ENCODE measurements at regions not wholly inside any gene's neighbourhood (a gene's known extent, or its start where the extent isn't known, plus 50 kb on each side); places are given as distances from the start of the nearest gene placed in this dataset.
"Not testable (repeated sequence)": the region's sequence is repeated elsewhere in the genome, so short reads cannot be mapped to it uniquely, and the experiment has no call there.

DNA sequence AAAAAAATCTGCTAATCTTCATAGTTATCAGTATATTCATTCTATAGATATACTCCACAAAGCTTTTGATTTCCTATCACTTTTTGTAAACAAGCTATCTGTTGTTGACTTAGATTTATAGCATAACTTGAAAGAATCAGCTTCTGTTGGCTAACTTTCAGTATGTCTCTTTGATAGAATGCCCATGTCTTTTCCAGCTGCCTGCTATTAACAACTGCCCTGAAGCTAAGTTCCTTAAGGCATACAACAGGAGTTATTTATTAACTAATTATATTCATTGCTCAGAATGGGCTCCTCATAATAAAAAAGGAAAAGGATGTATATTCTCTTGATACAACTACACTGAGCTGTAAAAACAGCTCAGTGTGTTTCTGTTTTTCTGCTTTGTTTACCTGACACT lies 293.9 kb downstream of the TUSC7 start:
- DNase-seq: no peak

DNA sequence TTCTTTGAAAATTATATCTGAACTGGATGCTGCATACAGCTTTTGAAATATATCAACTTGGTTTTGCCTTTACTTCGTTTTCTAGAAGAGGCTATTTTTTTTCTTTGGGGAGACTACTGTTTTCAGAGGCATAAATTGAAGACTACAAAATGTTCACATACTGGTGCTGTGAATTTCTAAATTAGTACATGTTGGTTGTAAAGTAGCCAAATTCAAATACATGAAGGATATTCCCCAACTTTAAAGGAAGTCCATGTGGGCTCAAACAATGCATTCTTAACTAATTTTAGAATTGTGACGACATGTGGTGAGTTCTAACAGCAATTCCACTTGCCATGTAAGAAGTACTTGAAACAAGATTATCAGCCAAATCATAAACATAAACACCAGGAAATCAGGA lies 295.7 kb downstream of the TUSC7 start:
- DNase-seq: no peak

DNA sequence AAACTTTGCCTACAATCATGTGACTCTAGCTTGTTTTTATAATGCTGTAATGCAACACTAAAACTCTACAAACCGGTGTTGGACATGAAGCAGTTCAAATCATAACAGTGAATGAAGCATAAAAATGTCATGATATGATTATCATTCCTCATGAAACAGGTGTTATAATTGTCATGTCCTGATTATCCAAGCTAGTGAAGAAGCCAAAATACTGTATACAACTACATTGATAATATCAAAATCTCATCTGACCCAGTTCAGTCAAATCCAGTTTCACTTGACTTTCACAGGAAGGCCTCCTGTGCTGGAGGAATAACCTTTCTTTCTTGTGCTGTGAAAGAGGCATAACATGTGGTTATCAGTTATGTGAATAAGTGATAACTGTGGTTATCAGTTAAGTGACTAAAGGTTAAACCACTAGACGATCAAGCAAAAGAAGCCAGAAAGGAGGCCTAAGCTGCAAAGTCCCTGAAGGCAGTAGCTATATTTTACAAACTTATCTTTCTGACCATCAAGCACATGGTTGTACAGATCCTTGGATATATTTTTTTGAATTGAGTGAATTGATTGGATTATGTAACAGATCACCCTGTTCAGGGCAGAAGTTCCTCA lies 296.4 kb downstream of the TUSC7 start:
- DNase-seq: no peak

DNA sequence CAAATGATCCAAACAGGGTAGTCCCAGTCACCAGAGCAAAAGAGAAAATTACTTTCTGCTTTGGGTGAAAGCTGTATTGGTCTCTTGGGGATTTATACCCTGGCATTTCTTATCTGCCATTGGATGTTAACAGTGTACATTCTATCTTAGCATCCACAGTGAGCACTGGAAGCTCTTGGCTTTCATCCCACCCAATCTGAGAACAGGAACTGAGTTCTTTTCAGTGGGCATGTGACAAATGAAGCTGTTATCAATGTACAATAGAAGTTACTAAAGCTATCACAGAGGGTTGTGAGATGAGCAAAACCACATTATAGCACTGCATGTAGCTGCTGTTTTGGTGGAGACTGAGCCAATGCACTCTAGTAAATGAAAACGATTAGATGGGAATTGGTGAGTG lies 300.7 kb downstream of the TUSC7 start:
- DNase-seq: no peak

DNA sequence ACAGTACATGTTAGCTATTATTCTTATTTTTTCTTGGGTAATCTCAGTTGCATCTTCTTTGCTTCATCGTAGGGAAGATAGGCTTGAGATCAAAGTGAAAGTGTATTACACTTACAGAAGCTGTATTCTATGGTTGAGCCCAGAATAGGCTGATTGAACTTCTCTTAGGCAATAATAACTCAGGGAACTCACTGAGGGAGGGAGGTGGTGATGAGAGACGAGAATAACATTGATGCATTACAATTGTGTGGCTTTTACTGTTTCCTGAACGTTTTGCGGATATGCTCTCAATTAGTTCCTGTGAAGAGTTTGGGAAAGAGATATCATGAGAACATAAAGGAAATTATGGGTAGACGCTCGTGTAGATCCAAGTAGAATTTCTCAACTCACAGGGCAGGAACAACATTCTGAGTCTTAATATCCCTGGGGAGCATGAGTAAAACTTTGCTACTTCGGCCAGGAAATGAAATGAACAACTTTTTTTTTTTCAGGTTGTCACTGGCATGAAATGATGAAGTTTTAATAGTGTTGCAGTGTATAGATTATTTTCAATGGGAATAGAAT lies 302.2 kb downstream of the TUSC7 start:
- no peak for DNase-seq

DNA sequence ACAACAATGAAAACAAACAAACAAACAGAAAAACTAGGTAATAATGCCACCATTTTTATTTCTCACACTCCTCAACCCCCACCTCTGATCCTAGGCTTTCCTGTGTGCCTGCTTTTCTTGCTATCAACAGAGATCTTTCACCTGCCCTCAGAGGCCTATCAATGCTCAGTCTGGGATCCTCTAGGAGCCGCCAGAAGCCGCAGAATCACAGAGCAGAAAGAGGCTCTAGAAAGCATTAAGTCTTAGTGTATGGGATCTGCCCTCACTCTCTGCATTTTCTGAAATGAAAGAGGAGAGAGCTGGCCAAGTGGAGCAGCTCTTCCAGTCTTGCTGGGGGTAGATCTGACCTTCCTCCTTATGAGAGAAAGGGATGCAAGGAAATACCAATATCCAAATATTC lies 306.8 kb downstream of the TUSC7 start:
- DNase-seq: peak in 3 of 56 donors; percentile 2 to 32 (median 5)

DNA sequence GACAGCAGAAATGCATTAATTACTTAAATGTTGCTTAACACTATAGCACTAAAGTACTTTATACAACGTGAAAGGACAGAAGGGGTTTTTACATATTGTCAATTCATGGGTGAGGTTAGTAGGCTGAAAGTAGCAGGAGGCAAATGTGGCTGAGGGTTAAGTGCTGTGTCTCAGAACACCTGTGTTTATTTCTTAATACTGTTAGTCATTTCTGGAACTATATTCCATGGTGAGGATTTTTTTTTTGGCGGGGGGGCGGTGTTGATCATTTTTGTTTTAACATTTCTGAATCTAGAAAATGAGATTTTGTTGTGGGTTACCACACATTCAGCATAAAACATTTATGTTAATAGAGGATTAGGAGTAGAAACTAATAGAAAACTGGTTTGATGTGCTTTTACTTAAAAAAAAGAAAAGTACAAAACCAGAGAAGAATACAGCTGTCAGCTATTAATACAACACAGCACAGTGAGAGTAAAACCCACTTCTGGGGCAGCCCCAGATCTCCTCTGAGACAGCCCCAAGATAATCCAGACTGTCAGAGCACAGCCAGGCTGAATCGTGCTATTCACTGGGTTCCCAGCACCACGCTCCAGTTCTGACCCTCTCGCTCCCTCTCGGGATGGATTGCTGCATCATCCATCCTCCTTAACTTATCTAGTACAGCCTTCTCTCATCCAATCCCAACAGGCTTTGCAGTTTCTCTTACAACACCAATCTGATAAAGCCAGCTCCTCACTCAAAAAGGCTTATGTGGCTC lies 307.7 kb downstream of the TUSC7 start:
- peak in 3 of 56 donors; percentile 9 to 33 (median 19) for DNase-seq

DNA sequence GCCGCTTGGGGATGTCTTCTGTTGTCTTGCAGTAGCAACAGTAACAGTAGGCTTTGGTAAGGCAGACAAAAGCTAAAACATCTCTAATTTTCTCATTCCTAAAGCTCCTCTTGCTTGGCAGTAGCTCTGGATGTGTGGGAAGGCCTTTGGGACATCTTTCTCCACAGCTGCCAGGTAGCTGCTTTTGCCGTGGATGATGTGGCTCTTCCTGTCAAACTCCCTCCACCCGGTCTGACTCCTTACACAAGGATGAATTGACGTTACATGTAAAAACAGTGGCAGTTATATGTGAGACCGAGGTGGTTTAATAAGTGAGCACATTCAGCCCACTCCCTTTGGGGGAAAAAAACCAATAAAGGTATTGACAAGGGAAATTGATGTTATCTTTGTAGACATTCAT lies 309.1 kb downstream of the TUSC7 start:
- DNase-seq: no peak

DNA sequence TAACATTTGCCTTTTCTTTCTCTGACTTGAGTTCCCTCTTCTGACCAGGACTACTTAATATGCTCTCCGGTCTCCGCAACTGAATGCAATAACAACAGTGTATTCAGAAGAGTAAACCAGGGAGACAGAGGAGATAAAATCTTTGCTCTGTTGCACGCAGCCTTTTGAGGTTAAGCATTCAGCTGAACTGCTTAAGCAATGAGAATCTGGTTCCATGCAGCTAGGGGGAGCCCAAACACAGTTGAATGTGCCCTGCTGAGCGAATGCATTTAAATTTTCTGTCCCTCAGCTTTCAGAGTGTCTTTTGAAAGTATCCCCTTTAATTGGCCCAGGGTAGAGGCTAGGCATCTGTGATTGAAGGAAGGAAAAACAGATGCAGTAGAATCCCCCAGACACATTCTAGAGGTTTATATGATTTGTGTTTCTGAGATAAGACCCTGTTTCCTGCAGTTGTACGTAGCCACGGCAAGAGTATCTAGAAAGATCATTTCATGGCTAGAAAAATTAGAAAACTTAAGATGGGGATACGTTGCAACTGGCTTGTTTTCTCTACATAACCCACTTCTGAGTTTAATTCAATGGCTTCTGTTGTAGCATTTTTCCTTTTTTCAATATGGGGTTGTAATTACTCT lies 309.6 kb downstream of the TUSC7 start:
- peak in 52 of 56 donors; percentile 2 to 84 (median 50) for DNase-seq

DNA sequence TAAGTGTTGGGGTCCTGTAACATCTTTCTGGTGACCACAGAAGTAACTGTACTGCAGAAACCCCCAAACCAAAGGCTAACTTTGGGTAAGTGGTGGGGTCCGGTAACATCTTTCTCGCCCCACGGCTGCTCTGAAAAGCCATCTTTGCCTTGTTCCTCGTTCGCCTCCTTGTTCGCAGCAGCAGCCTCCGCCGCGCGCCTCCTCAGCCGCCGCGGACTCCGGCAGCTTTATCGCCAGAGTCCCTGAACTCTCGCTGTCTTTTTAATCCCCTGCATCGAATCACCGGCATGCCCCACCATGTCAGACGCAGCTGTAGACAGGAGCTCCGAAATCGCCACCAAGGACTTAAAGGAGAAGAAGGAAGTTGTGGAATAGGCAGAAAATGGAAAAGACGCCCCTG lies 316.8 kb downstream of the TUSC7 start:
- no peak for DNase-seq

DNA sequence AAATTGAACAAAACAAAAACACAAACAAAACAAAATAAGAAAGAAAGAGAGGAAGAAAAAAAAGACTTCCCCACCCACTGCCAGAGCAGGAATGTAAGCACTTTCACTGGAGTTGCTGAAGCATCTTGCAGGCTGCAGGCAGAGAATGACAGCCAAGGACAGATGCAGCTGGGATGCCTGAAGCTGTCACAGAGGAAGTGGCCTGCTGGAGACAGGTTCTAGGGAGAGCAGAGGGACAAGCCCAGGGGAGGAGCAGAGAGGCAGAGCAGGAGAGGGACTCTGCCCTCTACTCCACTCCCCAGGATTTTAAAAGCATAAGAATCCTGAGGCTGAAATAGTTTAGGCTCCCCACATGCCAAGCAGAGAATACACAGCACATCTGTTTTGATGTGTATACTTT lies 326.2 kb downstream of the TUSC7 start:
- DNase-seq: no peak

DNA sequence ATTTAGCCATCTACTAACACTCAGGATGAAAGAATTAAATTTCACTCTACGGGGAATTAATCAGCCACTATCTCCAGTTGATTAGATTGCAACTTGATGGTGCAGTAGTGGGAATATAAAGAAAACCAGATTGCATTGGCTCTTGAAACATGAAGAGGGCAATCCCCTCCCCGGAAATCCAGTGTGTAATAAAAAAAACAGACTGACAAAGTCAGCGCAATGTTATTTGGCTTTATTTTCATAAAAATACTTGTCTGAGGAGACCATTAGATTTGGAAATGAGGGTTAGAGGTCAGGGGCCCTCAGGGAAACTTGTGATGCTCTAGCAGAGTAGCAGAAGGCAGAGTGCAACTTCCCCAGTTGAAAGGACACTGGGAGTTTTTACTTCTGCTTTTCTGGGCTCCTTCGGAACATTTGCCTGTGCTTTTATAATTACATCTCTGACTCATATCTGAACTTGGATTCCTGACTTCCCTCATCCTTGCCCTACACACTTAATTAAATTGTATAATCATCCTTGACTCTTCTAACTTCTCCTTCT lies 326.8 kb downstream of the TUSC7 start:
- peak in 2 of 56 donors; percentile 10 to 47 for DNase-seq

DNA sequence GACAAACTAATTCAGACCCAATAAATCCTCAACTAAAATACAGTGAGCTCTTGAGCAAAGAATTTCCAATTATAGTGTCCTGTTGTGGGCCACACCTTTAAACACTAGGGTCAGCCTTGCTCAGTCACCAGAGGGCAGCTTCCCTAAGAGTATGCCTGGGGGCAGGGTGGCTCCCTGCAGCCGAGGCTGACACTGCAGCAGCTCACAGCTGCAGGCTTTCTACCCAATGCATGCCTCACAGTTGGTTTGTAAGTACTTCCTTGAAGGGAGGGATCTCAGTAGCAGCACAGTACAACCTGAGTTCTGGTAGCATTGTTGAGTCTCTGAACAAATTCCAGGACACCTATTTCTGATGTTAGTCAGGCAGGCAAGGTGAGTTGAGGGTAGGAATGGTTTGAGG lies 335.6 kb downstream of the TUSC7 start:
- DNase-seq: no peak

DNA sequence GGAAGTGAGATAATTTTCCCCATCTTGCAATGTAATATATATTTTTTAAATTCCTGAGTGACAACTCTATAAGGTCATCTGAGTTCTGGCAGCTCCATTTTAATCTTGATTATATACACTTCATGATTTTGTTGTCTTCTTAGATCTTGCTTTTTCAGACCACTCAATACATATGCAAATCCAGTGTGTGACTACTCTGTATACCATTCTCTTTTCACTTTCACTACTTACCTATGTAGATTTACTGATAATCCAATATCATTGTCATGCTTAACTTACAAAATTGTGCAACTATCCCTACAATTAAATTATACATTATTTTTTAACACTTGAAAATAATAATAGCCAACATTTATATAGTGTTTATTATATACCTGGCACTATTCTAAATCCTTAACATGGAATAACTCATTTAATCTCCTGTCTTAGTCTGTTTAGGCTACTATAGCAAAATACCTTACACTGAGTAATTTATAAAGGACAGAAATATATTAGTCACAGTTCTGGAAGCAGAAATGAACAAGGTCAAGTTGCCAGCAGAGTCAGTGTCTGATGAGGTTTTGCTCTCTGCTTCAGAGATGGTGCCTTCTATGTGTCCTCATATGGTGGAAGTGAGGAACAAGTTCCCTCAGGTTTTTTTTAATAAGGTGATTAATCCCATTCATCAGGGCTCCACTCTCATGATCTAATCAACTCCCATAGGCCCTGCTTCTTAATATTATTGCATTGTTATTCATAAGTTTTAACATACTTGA lies 338.5 kb downstream of the TUSC7 start:
- no peak for DNase-seq

DNA sequence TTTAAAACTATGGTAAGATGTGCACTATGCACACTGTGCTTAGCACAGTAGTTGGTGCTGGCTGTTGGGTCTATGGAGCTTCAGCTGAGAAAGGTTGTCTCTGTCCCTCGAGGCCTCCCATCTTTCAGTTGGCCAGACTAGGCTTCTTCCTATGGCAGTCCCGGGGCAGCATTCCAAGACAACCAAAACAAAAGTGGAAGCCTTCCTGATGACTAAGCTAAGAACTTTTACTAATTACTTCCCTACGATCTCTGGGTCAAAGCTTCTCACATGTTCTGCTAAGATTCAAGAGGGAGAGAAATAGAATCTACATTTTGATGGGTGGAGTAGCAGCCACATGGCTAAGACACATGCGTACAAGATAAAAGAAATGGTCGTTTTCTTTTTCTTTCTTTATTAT lies 342.8 kb downstream of the TUSC7 start:
- DNase-seq: no peak

DNA sequence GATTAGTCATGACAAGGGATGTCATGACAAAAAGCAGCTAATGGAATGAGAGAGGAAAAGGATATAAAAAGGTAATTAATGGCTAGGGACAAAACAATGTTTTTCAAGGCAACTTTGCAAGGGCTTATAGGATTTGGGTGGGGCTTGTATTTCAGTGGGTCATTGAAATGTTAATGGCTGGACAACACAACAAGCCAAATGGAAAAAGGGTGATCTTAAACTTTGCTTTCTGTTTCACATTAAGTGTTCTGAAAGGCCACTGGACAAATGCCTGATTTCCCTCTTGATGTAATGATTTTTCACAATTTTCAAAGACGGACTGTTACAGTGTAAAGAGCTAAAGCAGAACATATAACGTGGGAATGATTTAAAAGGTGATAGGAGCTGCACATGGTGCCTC lies 345.0 kb downstream of the TUSC7 start:
- DNase-seq: no peak

DNA sequence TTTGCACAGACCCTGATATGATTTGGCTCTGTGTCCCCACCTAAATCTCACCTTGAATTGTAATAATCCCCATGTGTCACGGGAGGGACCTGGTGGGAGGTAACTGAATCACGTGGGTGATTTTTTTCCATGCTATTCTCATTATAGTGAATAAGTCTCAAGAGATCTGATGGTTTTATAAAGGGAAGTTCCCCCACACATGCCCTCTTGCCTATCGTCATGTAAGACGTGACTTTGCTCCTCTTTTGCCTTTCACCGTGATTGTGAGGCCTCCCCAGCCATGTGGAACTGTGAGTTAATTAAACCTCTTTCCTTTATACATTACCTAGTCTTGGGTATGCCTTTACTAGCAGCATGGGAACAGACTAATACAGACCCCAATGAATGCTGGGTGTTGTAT lies 347.4 kb downstream of the TUSC7 start:
- not testable (repeated sequence) for DNase-seq

DNA sequence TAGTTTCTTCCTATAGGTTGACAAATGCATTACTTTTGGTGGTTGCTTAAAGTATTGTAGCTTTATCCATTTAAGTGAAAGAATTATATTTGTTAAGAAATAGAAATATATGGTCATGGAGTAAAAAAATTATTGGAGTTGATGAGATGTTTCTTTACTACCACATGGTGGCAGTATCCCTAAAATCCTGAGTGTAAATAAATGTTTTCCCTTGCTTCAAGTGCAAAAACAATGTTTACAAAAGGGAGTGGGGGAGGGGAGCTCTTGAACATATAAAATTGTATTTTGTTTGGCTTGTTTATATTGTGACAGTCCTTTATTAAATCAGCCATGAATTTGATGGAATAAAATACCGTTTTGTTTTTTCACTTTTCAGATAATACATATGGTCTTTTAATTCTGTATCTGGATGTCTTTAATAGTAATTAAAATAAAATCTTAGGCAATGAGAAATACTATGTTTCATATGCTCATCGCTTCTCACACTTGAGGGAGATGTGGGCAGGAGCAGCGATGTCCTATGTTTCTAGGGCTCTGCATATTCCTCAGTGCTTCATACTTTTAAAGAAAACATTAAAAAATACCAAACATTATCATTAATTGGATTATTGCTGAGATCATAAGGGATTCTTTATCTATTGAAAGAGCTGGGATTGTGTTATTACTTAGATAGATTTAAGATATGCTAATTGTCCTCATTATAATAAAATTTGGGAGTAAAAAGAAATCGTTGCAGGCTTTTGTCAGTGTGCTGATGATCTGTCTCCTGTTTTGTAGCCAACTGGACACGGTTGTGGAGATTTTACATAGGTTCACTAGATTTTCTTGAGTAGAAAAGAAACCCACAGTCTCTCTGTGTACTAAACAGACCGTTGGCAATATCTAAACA lies 349.7 kb downstream of the TUSC7 start:
- DNase-seq: peak in 2 of 56 donors; percentile 8 to 34

DNA sequence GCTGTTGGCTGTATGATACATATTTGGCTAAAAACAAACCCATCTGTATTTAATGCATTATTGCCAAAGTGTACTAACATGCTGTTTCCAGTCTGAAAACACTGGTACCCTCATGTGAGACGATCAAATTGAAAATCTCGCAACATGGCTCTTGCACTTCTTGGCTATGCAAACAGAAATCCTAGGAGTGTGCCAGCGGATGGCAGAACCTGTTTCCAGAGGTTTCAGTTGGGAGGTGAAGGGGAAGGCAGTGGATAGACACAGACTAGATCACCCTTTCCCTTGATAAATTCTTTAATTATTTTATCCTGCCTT lies 350.3 kb downstream of the TUSC7 start:
- peak in 1 of 56 donors; percentile 8 for DNase-seq

DNA sequence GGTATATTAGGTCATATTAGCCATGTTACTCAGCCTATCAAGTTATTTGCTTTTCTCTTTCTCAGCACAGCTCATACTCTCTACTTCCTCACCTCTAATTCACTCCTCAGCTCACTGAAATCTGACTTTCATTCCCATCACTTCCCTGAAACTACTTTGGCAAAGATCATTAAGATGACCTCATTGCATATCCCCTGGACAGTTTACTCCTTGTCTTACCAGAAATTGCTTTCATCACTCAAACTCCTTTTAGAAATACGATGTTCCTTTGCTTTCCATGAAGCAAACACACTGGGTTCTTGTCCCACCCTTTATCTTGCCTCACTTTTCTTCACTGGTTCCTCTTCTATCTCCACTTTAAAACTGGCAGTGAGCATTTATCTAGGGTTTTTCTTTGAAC lies 354.4 kb downstream of the TUSC7 start:
- DNase-seq: no peak

DNA sequence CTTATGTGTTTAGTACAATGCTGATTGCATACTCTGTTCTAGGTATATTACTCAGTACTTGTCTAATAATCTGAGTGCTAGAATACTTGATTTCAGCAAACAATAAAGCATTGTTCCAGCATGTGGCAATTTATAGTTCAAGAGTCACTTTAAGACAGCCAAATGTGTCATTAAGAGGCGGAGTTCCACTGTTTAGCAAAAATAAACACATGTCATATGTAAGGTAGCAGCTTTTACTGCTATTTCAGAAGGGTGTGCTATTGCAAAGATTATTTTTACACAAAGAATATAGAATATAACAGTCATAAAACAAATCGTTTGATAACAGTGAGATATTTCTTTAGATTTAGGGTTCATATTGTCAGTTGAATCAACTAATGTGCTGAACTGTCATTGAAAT lies 358.7 kb downstream of the TUSC7 start:
- no peak for DNase-seq
